ENCODE measurements at regions not wholly inside any gene's neighbourhood (a gene's known extent, or its start where the extent isn't known, plus 50 kb on each side); places are given as distances from the start of the nearest gene placed in this dataset.

DNA sequence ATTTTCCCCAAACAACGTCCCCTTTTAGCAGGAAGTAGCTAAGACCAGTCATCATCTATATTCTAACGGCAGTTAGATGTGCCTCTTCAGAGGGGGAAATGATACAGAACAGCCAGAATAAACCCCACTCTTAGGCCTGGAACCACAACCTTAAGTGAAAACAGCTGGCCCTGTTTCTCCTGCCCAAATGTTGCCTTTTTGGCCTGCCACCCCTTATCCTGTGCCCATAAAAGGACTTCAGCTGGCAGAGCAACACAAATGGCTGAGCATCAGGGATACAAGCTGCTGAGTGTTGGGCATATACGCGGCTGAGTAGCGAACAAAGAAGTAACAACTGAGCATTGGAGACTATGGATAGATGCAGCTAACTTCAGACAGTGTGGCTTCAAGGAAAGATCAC is 1491.4 kb downstream of the LRRC4C start:
- no peaks in the 10 kb centered on the region for H4K20me1 ChIP-seq (ENCODE audit: control insufficient read depth, insufficient read depth, low read length, poor library complexity, severe bottlenecking)
- no peak overlapping the region for H3K4me2 ChIP-seq (replicated peaks; ENCODE audit: low read depth, low read length, poor library complexity, severe bottlenecking)
- no peak for DNase-seq
- no peaks in the 10 kb centered on the region for H3K27me3 ChIP-seq (replicated peaks in 1 of 4; ENCODE audit: control extremely low read depth in 1 of 4, control insufficient read depth in 3 of 4, insufficient read depth in 4 of 4, low read length in 3 of 4)
- H2AFZ ChIP-seq (ENCODE audit: insufficient read depth, low read depth, low read length, poor library complexity, severe bottlenecking), result no peak overlapping the region
- H3K79me2 ChIP-seq (ENCODE audit: control insufficient read depth, insufficient read depth, low read length), result no peaks in the 10 kb centered on the region
- H3K36me3 ChIP-seq (replicated peaks in 1 of 2; ENCODE audit: control extremely low read depth in 1 of 2, control insufficient read depth in 1 of 2, extremely low read depth in 1 of 2, insufficient read depth in 2 of 2, low read length in 1 of 2), result no peaks in the 10 kb centered on the region
- Mint-ChIP-seq H3K4me3 (no peak overlapping the region), H3K27me3 (no peaks in the 10 kb centered on the region), H3K4me1 (no peaks in the 10 kb centered on the region), H3K27ac (no peak overlapping the region), H3K9me3 (ENCODE audit: insufficient read depth) (peaks cover 2% of the 10 kb centered on the region)
- no peak overlapping the region for H3K9ac ChIP-seq (ENCODE audit: low read length)
- no peak for ATAC-seq (ENCODE audit: low read depth)
- CTCF ChIA-PET, result no interaction called here
- TF ChIP-seq, protein P1, sequence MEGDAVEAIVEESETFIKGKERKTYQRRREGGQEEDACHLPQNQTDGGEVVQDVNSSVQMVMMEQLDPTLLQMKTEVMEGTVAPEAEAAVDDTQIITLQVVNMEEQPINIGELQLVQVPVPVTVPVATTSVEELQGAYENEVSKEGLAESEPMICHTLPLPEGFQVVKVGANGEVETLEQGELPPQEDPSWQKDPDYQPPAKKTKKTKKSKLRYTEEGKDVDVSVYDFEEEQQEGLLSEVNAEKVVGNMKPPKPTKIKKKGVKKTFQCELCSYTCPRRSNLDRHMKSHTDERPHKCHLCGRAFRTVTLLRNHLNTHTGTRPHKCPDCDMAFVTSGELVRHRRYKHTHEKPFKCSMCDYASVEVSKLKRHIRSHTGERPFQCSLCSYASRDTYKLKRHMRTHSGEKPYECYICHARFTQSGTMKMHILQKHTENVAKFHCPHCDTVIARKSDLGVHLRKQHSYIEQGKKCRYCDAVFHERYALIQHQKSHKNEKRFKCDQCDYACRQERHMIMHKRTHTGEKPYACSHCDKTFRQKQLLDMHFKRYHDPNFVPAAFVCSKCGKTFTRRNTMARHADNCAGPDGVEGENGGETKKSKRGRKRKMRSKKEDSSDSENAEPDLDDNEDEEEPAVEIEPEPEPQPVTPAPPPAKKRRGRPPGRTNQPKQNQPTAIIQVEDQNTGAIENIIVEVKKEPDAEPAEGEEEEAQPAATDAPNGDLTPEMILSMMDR (IDR thresholded peaks at IDR 0.05), result no peak
- TF ChIP-seq EZH2 (IDR thresholded peaks at IDR 0.05; ENCODE audit: borderline replicate concordance, insufficient read depth, low read depth, low read length, poor library complexity, severe bottlenecking), result no peak
- H3K9me3 ChIP-seq (ENCODE audit: control extremely low read depth in 1 of 3, control insufficient read depth in 2 of 3, insufficient read depth in 1 of 3, low read length in 2 of 3), result peaks cover 0 to 1% (median 0%) of the 10 kb centered on the region in 3 donors
- POLR2A ChIA-PET, result no interaction called here
- intact Hi-C loops (cut with micrococcal nuclease), result no loop called here
- WGBS (ENCODE audit: insufficient coverage), result 92% methylated on average over 4 of the region's 5 CpGs
- H3K27ac ChIP-seq (ENCODE audit: low read length in 2 of 2), result no peak overlapping the region
- H3K4me3 ChIP-seq (ENCODE audit: control extremely low read depth in 1 of 5, extremely low read depth in 1 of 5, insufficient read depth in 1 of 5, low read depth in 2 of 5, low read length in 4 of 5), result no peak overlapping the region
- no peaks in the 10 kb centered on the region for H3K4me1 ChIP-seq (ENCODE audit: control insufficient read depth in 2 of 2, insufficient read depth in 2 of 2, low read length in 2 of 2)

DNA sequence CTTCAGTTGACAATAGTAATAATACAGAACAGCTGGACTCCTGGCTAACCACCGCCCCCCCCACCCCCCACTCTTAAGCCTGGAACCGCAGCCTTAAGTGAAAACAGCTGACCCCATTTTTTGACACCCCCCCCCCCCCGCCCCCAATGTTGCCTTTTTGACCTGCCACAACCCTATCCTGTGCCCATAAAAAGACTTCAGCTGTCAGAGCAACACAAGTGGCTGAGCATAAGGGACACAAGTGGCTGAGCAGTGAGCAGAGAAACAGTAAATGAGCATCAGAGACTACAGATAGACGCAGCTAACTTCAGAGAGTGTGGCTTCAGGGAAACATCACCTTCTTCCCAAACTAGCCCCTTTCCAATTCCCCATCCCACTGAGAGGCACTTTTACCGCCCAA is 1493.8 kb downstream of the LRRC4C start:
- H3K9me3 ChIP-seq (ENCODE audit: control extremely low read depth in 1 of 3, control insufficient read depth in 2 of 3, insufficient read depth in 1 of 3, low read length in 2 of 3), result peaks cover 0 to 5% (median 0%) of the 10 kb centered on the region in 3 donors
- whole genome bisulfite sequencing (ENCODE audit: insufficient coverage), result no CpG with 5 or more reads among the region's 5 CpGs
- no peak overlapping the region for H3K27ac ChIP-seq (ENCODE audit: low read length in 2 of 2)
- intact Hi-C loops (cut with micrococcal nuclease), result no loop called here
- H3K36me3 ChIP-seq (replicated peaks in 1 of 2; ENCODE audit: control extremely low read depth in 1 of 2, control insufficient read depth in 1 of 2, extremely low read depth in 1 of 2, insufficient read depth in 2 of 2, low read length in 1 of 2), result no peaks in the 10 kb centered on the region
- Mint-ChIP-seq H3K27ac (no peak overlapping the region), H3K9me3 (ENCODE audit: insufficient read depth) (peaks cover 2% of the 10 kb centered on the region), H3K4me3 (no peak overlapping the region), H3K27me3 (no peaks in the 10 kb centered on the region), H3K4me1 (no peaks in the 10 kb centered on the region)
- no peaks in the 10 kb centered on the region for H3K79me2 ChIP-seq (ENCODE audit: control insufficient read depth, insufficient read depth, low read length)
- H4K20me1 ChIP-seq (ENCODE audit: control insufficient read depth, insufficient read depth, low read length, poor library complexity, severe bottlenecking), result no peaks in the 10 kb centered on the region
- CTCF ChIA-PET, result no interaction called here
- H3K27me3 ChIP-seq (replicated peaks in 1 of 4; ENCODE audit: control extremely low read depth in 1 of 4, control insufficient read depth in 3 of 4, insufficient read depth in 4 of 4, low read length in 3 of 4), result no peaks in the 10 kb centered on the region
- no peak overlapping the region for H3K4me2 ChIP-seq (replicated peaks; ENCODE audit: low read depth, low read length, poor library complexity, severe bottlenecking)
- no peak overlapping the region for H3K9ac ChIP-seq (ENCODE audit: low read length)
- H3K4me3 ChIP-seq (ENCODE audit: control extremely low read depth in 1 of 5, extremely low read depth in 1 of 5, insufficient read depth in 1 of 5, low read depth in 2 of 5, low read length in 4 of 5), result no peak overlapping the region
- TF ChIP-seq, protein P1 (IDR thresholded peaks at IDR 0.05), result no peak
- no peak for TF ChIP-seq EZH2 (IDR thresholded peaks at IDR 0.05; ENCODE audit: borderline replicate concordance, insufficient read depth, low read depth, low read length, poor library complexity, severe bottlenecking)
- H3K4me1 ChIP-seq (ENCODE audit: control insufficient read depth in 2 of 2, insufficient read depth in 2 of 2, low read length in 2 of 2), result no peaks in the 10 kb centered on the region
- DNase-seq (no peak), ATAC-seq (ENCODE audit: low read depth) (no peak)
- H2AFZ ChIP-seq (ENCODE audit: insufficient read depth, low read depth, low read length, poor library complexity, severe bottlenecking), result no peak overlapping the region
- POLR2A ChIA-PET, result no interaction called here

Data from B cell (primary cell).